A549 (cell line): ENCODE measurements at regions not wholly inside any gene's neighbourhood (a gene's known extent, or its start where the extent isn't known, plus 50 kb on each side); places are given as distances from the start of the nearest gene placed in this dataset.

Experiments used
- CEBPB ChIP-seq, 2 experiments: fragments of >200 bp in 1 of 2; sonication (Bioruptor Twin) in 1 of 2; formaldehyde crosslinking in 1 of 2; IDR thresholded peaks; 2 replicates each; pipeline ENCODE4 v1.6.1; 2012 to 2016
- CTCF ChIP-seq: fragments of >200 bp; sonication (Bioruptor Twin); formaldehyde crosslinking; IDR thresholded peaks from 3 replicates; pipeline ENCODE4 v1.5.1; 2016
- EP300 ChIP-seq, 2 experiments: fragments of >200 bp; sonication (Bioruptor Twin); formaldehyde crosslinking; IDR thresholded peaks; 2 replicates in 1 of 2; 3 replicates in 1 of 2; pipeline ENCODE4 v1.6.1; 2016 to 2017
- POLR2A ChIP-seq: IDR thresholded peaks from 2 replicates; pipeline ENCODE4 v1.6.1; 2012; ENCODE audit warnings: mild to moderate bottlenecking, low read length
- RCOR1 ChIP-seq: fragments of 150-350 bp; IDR thresholded peaks from 2 replicates; pipeline ENCODE4 v1.6.1; 2014; ENCODE audit warnings: antibody characterized with exemption, low read length, low read depth

- no peak for TF ChIP-seq CTCF
- TF ChIP-seq EP300 (IDR thresholded peaks at IDR 0.05), result no peak
- TF ChIP-seq POLR2A, result no peak
- TF ChIP-seq CEBPB (IDR thresholded peaks at IDR 0.05), result no peak
- TF ChIP-seq RCOR1, result no peak
These were observed 587.8 kb downstream of the IPMK start for GRCh38 chr10:57679916-57680315.
